ENCODE measurements at regions not wholly inside any gene's neighbourhood (a gene's known extent, or its start where the extent isn't known, plus 50 kb on each side); places are given as distances from the start of the nearest gene placed in this dataset.
"Not testable (repeated sequence)": the region's sequence is repeated elsewhere in the genome, so short reads cannot be mapped to it uniquely, and the experiment has no call there.

- Histone ChIP-seq H3K27me3 (ENCODE audit: low read depth, low read length) (no peaks in the 10 kb centered on the region), H3K36me3 (replicated peaks; ENCODE audit: low read depth, low read length) (no peaks in the 10 kb centered on the region), H3K9me3 (ENCODE audit: insufficient read depth, low read length) (peaks cover 3% of the 10 kb centered on the region; the same call in 1 of the 2 replicates), H2AFZ (ENCODE audit: low read depth, low read length) (no peak overlapping the region), H3K4me2 (ENCODE audit: low read length) (no peak overlapping the region), H3K4me1 (ENCODE audit: low read length) (no peaks in the 10 kb centered on the region), H3K79me2 (ENCODE audit: low read length) (no peaks in the 10 kb centered on the region), H3K4me3 (ENCODE audit: low read length) (no peak overlapping the region), H4K20me1 (ENCODE audit: insufficient read depth, low read length) (no peaks in the 10 kb centered on the region), H3K27ac (ENCODE audit: low read length) (no peak overlapping the region), H3K9ac (ENCODE audit: low read length) (no peak overlapping the region)
- no peak for TF ChIP-seq CTCF (IDR thresholded peaks at IDR 0.05; ENCODE audit: low read depth, low read length)
- no peak for TF ChIP-seq EZH2phosphoT487 (IDR thresholded peaks at IDR 0.05; ENCODE audit: low read depth)
These were observed 181.0 kb upstream of the SALL3 start for GRCh38 chr18:78798402-78799175.

- no peak overlapping the region for H3K4me2 ChIP-seq (ENCODE audit: low read length)
- H3K27ac ChIP-seq (ENCODE audit: low read length): no peak overlapping the region
- no peak overlapping the region for H3K4me3 ChIP-seq (ENCODE audit: low read length)
- H3K27me3 ChIP-seq (ENCODE audit: low read depth, low read length): no peaks in the 10 kb centered on the region
- no peaks in the 10 kb centered on the region for H3K36me3 ChIP-seq (replicated peaks; ENCODE audit: low read depth, low read length)
- H3K9me3 ChIP-seq (ENCODE audit: insufficient read depth, low read length): peaks cover 3% of the 10 kb centered on the region; the same call in 1 of the 2 replicates
- H3K4me1 ChIP-seq (ENCODE audit: low read length): no peaks in the 10 kb centered on the region
- H3K79me2 ChIP-seq (ENCODE audit: low read length): no peaks in the 10 kb centered on the region
- H2AFZ ChIP-seq (ENCODE audit: low read depth, low read length): no peak overlapping the region
- H4K20me1 ChIP-seq (ENCODE audit: insufficient read depth, low read length): no peaks in the 10 kb centered on the region
- H3K9ac ChIP-seq (ENCODE audit: low read length): no peak overlapping the region
- TF ChIP-seq CTCF (IDR thresholded peaks at IDR 0.05; ENCODE audit: low read depth, low read length) (no peak), EZH2phosphoT487 (IDR thresholded peaks at IDR 0.05; ENCODE audit: low read depth) (no peak)
These were observed 180.1 kb upstream of the SALL3 start for GRCh38 chr18:78799382-78800089.

- H3K27me3 ChIP-seq (ENCODE audit: low read depth, low read length); H4K20me1 ChIP-seq (ENCODE audit: insufficient read depth, low read length); H3K79me2 ChIP-seq (ENCODE audit: low read length); H3K4me3 ChIP-seq (ENCODE audit: low read length); H3K4me2 ChIP-seq (ENCODE audit: low read length); H3K36me3 ChIP-seq (replicated peaks; ENCODE audit: low read depth, low read length); H2AFZ ChIP-seq (ENCODE audit: low read depth, low read length); H3K4me1 ChIP-seq (ENCODE audit: low read length); H3K27ac ChIP-seq (ENCODE audit: low read length); H3K9me3 ChIP-seq (ENCODE audit: insufficient read depth, low read length); H3K9ac ChIP-seq (ENCODE audit: low read length): not testable (repeated sequence)
These were observed 179.3 kb upstream of the SALL3 start for GRCh38 chr18:78800102-78800851.

GRCh38 chr18:78801011-78801410 is 178.6 kb upstream of the SALL3 start:
- Histone ChIP-seq H3K79me2 (ENCODE audit: low read length) (no peaks in the 10 kb centered on the region), H3K9ac (ENCODE audit: low read length) (no peak overlapping the region), H4K20me1 (ENCODE audit: insufficient read depth, low read length) (no peaks in the 10 kb centered on the region), H3K4me1 (ENCODE audit: low read length) (no peaks in the 10 kb centered on the region), H2AFZ (ENCODE audit: low read depth, low read length) (no peak overlapping the region), H3K4me3 (ENCODE audit: low read length) (no peak overlapping the region), H3K27ac (ENCODE audit: low read length) (no peak overlapping the region), H3K4me2 (ENCODE audit: low read length) (no peak overlapping the region), H3K27me3 (ENCODE audit: low read depth, low read length) (no peaks in the 10 kb centered on the region), H3K9me3 (ENCODE audit: insufficient read depth, low read length) (peaks cover 3% of the 10 kb centered on the region; the same call in 1 of the 2 replicates), H3K36me3 (replicated peaks; ENCODE audit: low read depth, low read length) (no peaks in the 10 kb centered on the region)
- TF ChIP-seq CTCF (IDR thresholded peaks at IDR 0.05; ENCODE audit: low read depth, low read length) (no peak), EZH2phosphoT487 (IDR thresholded peaks at IDR 0.05; ENCODE audit: low read depth) (no peak)
